ENCODE measurements at regions not wholly inside any gene's neighbourhood (a gene's known extent, or its start where the extent isn't known, plus 50 kb on each side); places are given as distances from the start of the nearest gene placed in this dataset.

GRCh38 chr20:48147311-48147710, 362.0 kb upstream of the SULF2 start:
- TF ChIP-seq CTCF (IDR thresholded peaks at IDR 0.05) (no peak), POLR2A (IDR thresholded peaks at IDR 0.05) (no peak)

Measured in esophagus squamous epithelium (tissue), 4 donors.